ENCODE measurements at regions not wholly inside any gene's neighbourhood (a gene's known extent, or its start where the extent isn't known, plus 50 kb on each side); places are given as distances from the start of the nearest gene placed in this dataset.
"Not testable (repeated sequence)": the region's sequence is repeated elsewhere in the genome, so short reads cannot be mapped to it uniquely, and the experiment has no call there.

DNA sequence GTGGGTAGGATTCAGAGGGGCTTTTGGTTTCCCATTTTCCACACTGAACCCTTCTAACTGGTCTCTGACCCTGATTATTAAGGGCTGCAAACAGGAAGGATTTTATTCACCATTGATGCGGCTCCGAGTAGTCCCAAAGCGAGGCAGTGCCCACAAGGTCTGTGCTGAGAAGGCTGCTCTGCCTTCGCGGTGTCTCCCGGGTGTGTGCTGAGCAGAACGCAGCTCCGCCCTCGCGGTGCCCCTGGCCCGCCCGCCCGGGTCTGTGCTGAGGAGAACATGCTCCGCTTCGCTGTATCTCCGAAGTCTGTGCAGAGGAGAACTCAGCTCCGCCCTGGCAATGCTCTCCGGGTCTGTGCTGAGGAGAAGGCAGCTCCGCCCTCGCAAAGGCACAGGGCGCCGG, 530.7 kb downstream of the FOXD4L4 start:
- H3K4me1 ChIP-seq (ENCODE audit: insufficient read depth); H3K27me3 ChIP-seq; H2AFZ ChIP-seq; H3K79me2 ChIP-seq; H3K27ac ChIP-seq; H3K36me3 ChIP-seq (replicated peaks; ENCODE audit: insufficient read depth, low read depth); DNase-seq (ENCODE audit: low spot score); H3K4me2 ChIP-seq; H4K20me1 ChIP-seq (ENCODE audit: insufficient read depth, poor library complexity, severe bottlenecking); H3K9me2 ChIP-seq (replicated peaks; ENCODE audit: insufficient read depth); H3K4me3 ChIP-seq; H3K9me3 ChIP-seq (ENCODE audit: low read depth): not testable (repeated sequence)
- 89% methylated on average over 5 of the region's 22 CpGs for WGBS (ENCODE audit: low lambda C conversion rate, missing lambda C conversion rate)

DNA sequence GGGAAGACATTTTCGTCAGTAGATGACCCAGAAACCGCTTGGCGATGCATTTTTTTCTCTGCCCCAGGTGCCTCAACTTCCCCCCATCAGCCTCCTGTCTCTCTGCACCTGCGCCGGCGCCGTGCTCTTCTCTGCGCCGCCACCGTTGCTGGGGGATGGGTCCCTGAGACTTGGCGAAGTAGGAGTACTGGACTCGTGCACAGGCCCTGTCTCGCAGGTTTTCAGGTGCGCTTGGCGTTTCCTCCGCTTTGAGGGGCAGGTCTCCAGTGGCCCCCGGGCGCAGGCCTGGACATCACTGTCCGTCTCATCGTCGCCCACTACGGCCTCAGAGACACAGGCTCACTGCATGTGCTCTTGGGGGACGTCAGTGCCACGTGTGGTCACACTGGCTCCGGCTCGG, 532.1 kb downstream of the FOXD4L4 start:
- H3K9me3 ChIP-seq (ENCODE audit: low read depth); H2AFZ ChIP-seq; H3K4me1 ChIP-seq (ENCODE audit: insufficient read depth); H4K20me1 ChIP-seq (ENCODE audit: insufficient read depth, poor library complexity, severe bottlenecking); H3K36me3 ChIP-seq (replicated peaks; ENCODE audit: insufficient read depth, low read depth); H3K4me2 ChIP-seq; H3K9me2 ChIP-seq (replicated peaks; ENCODE audit: insufficient read depth); H3K79me2 ChIP-seq; H3K27ac ChIP-seq; H3K4me3 ChIP-seq; DNase-seq (ENCODE audit: low spot score); H3K27me3 ChIP-seq: not testable (repeated sequence)
- no CpG with 5 or more reads among the region's 26 CpGs for WGBS (ENCODE audit: low lambda C conversion rate, missing lambda C conversion rate)

GRCh38 chr9:66269783-66270182, 532.8 kb downstream of the FOXD4L4 start:
- H3K9me3 ChIP-seq (ENCODE audit: low read depth); H3K27ac ChIP-seq; H3K9me2 ChIP-seq (replicated peaks; ENCODE audit: insufficient read depth); H3K79me2 ChIP-seq; H3K4me1 ChIP-seq (ENCODE audit: insufficient read depth); DNase-seq (ENCODE audit: low spot score); H3K27me3 ChIP-seq; H3K4me3 ChIP-seq; H3K4me2 ChIP-seq; H3K36me3 ChIP-seq (replicated peaks; ENCODE audit: insufficient read depth, low read depth); H2AFZ ChIP-seq; H4K20me1 ChIP-seq (ENCODE audit: insufficient read depth, poor library complexity, severe bottlenecking): not testable (repeated sequence)
- 25% methylated on average over 5 of the region's 42 CpGs for WGBS (ENCODE audit: low lambda C conversion rate, missing lambda C conversion rate)

DNA sequence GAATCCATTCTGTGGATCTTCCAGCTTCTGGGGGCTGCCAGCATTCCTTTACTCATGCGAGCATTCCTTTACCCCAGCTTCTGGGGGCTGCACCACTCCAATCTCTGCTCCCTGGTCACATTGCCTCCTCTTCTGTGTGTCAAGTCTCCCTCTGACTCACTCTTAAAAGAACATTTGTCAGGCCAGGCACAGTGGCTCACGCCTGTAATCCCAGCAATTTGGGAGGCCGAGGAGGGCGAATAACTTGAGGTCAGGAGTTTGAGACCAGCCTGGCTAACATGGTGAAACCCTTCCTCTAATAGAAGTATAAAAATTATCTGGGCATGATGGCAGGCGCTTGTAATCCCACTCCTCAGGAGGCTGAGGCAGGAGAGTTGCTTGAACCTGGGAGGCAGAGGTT, 541.9 kb downstream of the FOXD4L4 start:
- not testable (repeated sequence) for DNase-seq (ENCODE audit: low spot score); H3K27ac ChIP-seq; H3K27me3 ChIP-seq; H4K20me1 ChIP-seq (ENCODE audit: insufficient read depth, poor library complexity, severe bottlenecking); H3K4me3 ChIP-seq; H3K4me1 ChIP-seq (ENCODE audit: insufficient read depth); H3K9me3 ChIP-seq (ENCODE audit: low read depth); H3K79me2 ChIP-seq; H3K9me2 ChIP-seq (replicated peaks; ENCODE audit: insufficient read depth); H3K36me3 ChIP-seq (replicated peaks; ENCODE audit: insufficient read depth, low read depth); H3K4me2 ChIP-seq; H2AFZ ChIP-seq
- 76% methylated on average over 5 of the region's 5 CpGs for WGBS (ENCODE audit: low lambda C conversion rate, missing lambda C conversion rate)

All from hepatocyte (in vitro differentiated cells).